Nephron progenitor cell (in vitro differentiated cells): ENCODE measurements at regions not wholly inside any gene's neighbourhood (a gene's known extent, or its start where the extent isn't known, plus 50 kb on each side); places are given as distances from the start of the nearest gene placed in this dataset.

Experiments
- DNase-seq: peaks from one replicate; pipeline ENCODE4 v3.0.0; 2021
- H3K27ac Mint-ChIP-seq: 2 replicates; pipeline ENCODE4 v1.8.0; 2021; ENCODE audit warnings: mild to moderate bottlenecking, moderate library complexity, mixed read lengths
- H3K27me3 Mint-ChIP-seq: 2 replicates; pipeline ENCODE4 v1.8.0; 2021; ENCODE audit warnings: mild to moderate bottlenecking, low read depth, mixed read lengths; ENCODE audit not compliant: poor library complexity
- H3K36me3 Mint-ChIP-seq: 2 replicates; pipeline ENCODE4 v1.8.0; 2021; ENCODE audit warnings: low read depth, mixed read lengths
- H3K4me1 Mint-ChIP-seq: 2 replicates; pipeline ENCODE4 v1.8.0; 2021; ENCODE audit warnings: mixed read lengths
- H3K4me3 Mint-ChIP-seq: 2 replicates; pipeline ENCODE4 v1.8.0; 2021; ENCODE audit warnings: mild to moderate bottlenecking, moderate library complexity, mixed read lengths
- H3K9me3 Mint-ChIP-seq: 2 replicates; pipeline ENCODE4 v1.8.0; 2021; ENCODE audit warnings: mild to moderate bottlenecking, moderate library complexity, mixed read lengths
- CTCF ChIP-seq: fragments of 200-600 bp; sonication (generic); IDR thresholded peaks from 2 replicates; pipeline ENCODE4 v1.5.0; 2021; ENCODE audit warnings: antibody characterized with exemption

- Mint-ChIP-seq H3K27ac (no peak overlapping the region), H3K4me3 (no peak overlapping the region), H3K27me3 (no peaks in the 10 kb centered on the region), H3K36me3 (no peaks in the 10 kb centered on the region), H3K4me1 (no peaks in the 10 kb centered on the region), H3K9me3 (peaks cover 16% of the 10 kb centered on the region)
- TF ChIP-seq CTCF = no peak
- no peak for DNase-seq
These were observed 1522.1 kb downstream of the OTOL1 start for GRCh38 chr3:163018664-163019063.

- no peaks in the 10 kb centered on the region for H3K36me3 Mint-ChIP-seq
These were observed 1522.7 kb downstream of the OTOL1 start for GRCh38 chr3:163019260-163019659.

GRCh38 chr3:163033652-163034051 is 1537.0 kb downstream of the OTOL1 start:
- TF ChIP-seq CTCF = no peak
- Mint-ChIP-seq H3K4me3 (no peak overlapping the region), H3K27me3 (no peaks in the 10 kb centered on the region), H3K36me3 (no peaks in the 10 kb centered on the region), H3K9me3 (no peaks in the 10 kb centered on the region), H3K27ac (no peak overlapping the region), H3K4me1 (peaks cover 16% of the 10 kb centered on the region)
- DNase-seq = no peak

More at GRCh38 chr3:163019260-163019659, 1522.7 kb downstream of the OTOL1 start:
- Mint-ChIP-seq H3K9me3 (peaks cover 16% of the 10 kb centered on the region), H3K27ac (no peak overlapping the region), H3K4me1 (no peaks in the 10 kb centered on the region), H3K4me3 (no peak overlapping the region), H3K27me3 (no peaks in the 10 kb centered on the region)
- no peak for DNase-seq
- TF ChIP-seq CTCF = no peak

- Mint-ChIP-seq H3K4me1 (peaks cover 13% of the 10 kb centered on the region), H3K27ac (no peak overlapping the region), H3K27me3 (no peaks in the 10 kb centered on the region), H3K36me3 (peaks cover 6% of the 10 kb centered on the region), H3K4me3 (no peak overlapping the region), H3K9me3 (peaks cover 14% of the 10 kb centered on the region)
- no peak for TF ChIP-seq CTCF
- DNase-seq = no peak
These were observed 1543.0 kb downstream of the OTOL1 start for GRCh38 chr3:163039636-163040035.

GRCh38 chr3:163043074-163043473 is 1546.5 kb downstream of the OTOL1 start:
- peaks cover 6% of the 10 kb centered on the region for H3K36me3 Mint-ChIP-seq
- H3K4me1 Mint-ChIP-seq = peaks cover 8% of the 10 kb centered on the region
- TF ChIP-seq CTCF = no peak
- H3K27me3 Mint-ChIP-seq = no peaks in the 10 kb centered on the region
- H3K27ac Mint-ChIP-seq = no peak overlapping the region
- no peak overlapping the region for H3K4me3 Mint-ChIP-seq
- DNase-seq = no peak
- H3K9me3 Mint-ChIP-seq = peaks cover 14% of the 10 kb centered on the region

GRCh38 chr3:163045945-163046344 is 1549.3 kb downstream of the OTOL1 start:
- Mint-ChIP-seq H3K36me3 (peaks cover 6% of the 10 kb centered on the region), H3K4me1 (no peaks in the 10 kb centered on the region), H3K4me3 (no peak overlapping the region), H3K27ac (no peak overlapping the region), H3K27me3 (no peaks in the 10 kb centered on the region), H3K9me3 (peaks cover 14% of the 10 kb centered on the region)
- no peak for TF ChIP-seq CTCF
- no peak for DNase-seq
